HCT116 (cell line): ENCODE measurements at regions not wholly inside any gene's neighbourhood (a gene's known extent, or its start where the extent isn't known, plus 50 kb on each side); places are given as distances from the start of the nearest gene placed in this dataset.

ENCODE experiments used
- ATAC-seq: fragments of 200-7000 bp; cut with Tn5 transposase; 2 replicates; pipeline ENCODE4 v1.9.1; 2020; ENCODE audit warnings: mild to moderate bottlenecking, moderate library complexity
- BruUV-seq: library from RNA; stranded (reverse); fragments of 400-500 nt; replicated peaks from 2 replicates; lab custom pipeline; 2021; lab: Mats Ljungman, UMichigan
- CTCF ChIA-PET: fragments of 300-600 bp; sonication (Branson Sonifier 250); formaldehyde crosslinking; loops from one replicate; lab custom pipeline; 2021; ENCODE audit warnings: antibody characterized with exemption; lab: Charles Lee
- POLR2A ChIA-PET: fragments of 300-600, 350-600 bp; sonication (Branson Sonifier 250); formaldehyde crosslinking; loops from one replicate; lab custom pipeline; 2021; ENCODE audit warnings: antibody characterized with exemption; lab: Charles Lee
- RAD21 ChIA-PET, 2 experiments: fragments of 300-600 bp; sonication (Branson Sonifier 250); formaldehyde crosslinking; loops; one replicate each; lab custom pipeline; 2023; ENCODE audit warnings: low total read pairs in 2 of 2; ENCODE audit not compliant: uncharacterized antibody in 2 of 2, unreplicated experiment in 2 of 2, low non-redundant PET in 1 of 2; lab: Charles Lee
- DNase-seq: peaks from one replicate; pipeline ENCODE4 v3.0.0-alpha.2; 2010; ENCODE audit warnings: low read depth, low spot score
- H2AFZ ChIP-seq: fragments of 200-600 bp; shearing (Covaris generic), sonication (generic); 2 replicates; pipeline ENCODE4 v1.6.1; 2017; ENCODE audit warnings: low read depth, mixed run types, mixed read lengths, antibody characterized with exemption, low read length; ENCODE audit not compliant: poor library complexity, severe bottlenecking
- H3K27ac ChIP-seq: 2 replicates; pipeline ENCODE4 v1.5.1; 2012; ENCODE audit warnings: low read depth, low read length
- H3K27me3 ChIP-seq: fragments of 200-600 bp; sonication (generic); 2 replicates; pipeline ENCODE4 v1.6.1; 2016; ENCODE audit warnings: mixed run types, low read length, mixed read lengths; ENCODE audit not compliant: insufficient read depth
- H3K36me3 ChIP-seq, 2 experiments: fragments of 200-500 bp in 1 of 2; fragments of 200-600 bp in 1 of 2; sonication (Bioruptor generic) in 1 of 2; sonication (generic) in 1 of 2; 2 replicates each; pipeline versions ENCODE4 v1.5.1 to v1.6.1; 2014 to 2016; ENCODE audit warnings: low read length in 2 of 2, inconsistent platforms in 1 of 2, mixed read lengths in 1 of 2, mixed run types in 1 of 2; ENCODE audit not compliant: insufficient read depth in 2 of 2, control insufficient read depth in 1 of 2
- H3K4me1 ChIP-seq, 2 experiments: fragments of 200-600 bp in 1 of 2; sonication (generic) in 1 of 2; 2 replicates each; pipeline versions ENCODE4 v1.5.1 to v1.6.1; 2012 to 2017; ENCODE audit warnings: low read length in 2 of 2, inconsistent platforms in 1 of 2, mild to moderate bottlenecking in 1 of 2, mixed read lengths in 1 of 2, mixed run types in 1 of 2, moderate library complexity in 1 of 2; ENCODE audit not compliant: insufficient read depth in 2 of 2, control insufficient read depth in 1 of 2
- H3K4me2 ChIP-seq: fragments of 200-600 bp; sonication (generic); 2 replicates; pipeline ENCODE4 v1.6.1; 2017; ENCODE audit warnings: mixed run types, low read length, mixed read lengths
- H3K4me3 ChIP-seq, 2 experiments: fragments of 200-600 bp in 1 of 2; sonication (generic) in 1 of 2; replicated peaks in 1 of 2; 2 replicates each; pipeline ENCODE4 v1.5.1; 2011 to 2016; ENCODE audit warnings: low read length in 2 of 2, control low read depth in 1 of 2, low read depth in 1 of 2, mild to moderate bottlenecking in 1 of 2, mixed read lengths in 1 of 2, mixed run types in 1 of 2
- H3K79me2 ChIP-seq: fragments of 200-600 bp; sonication (generic); 2 replicates; pipeline ENCODE4 v1.6.1; 2017; ENCODE audit warnings: mild to moderate bottlenecking, mixed run types, low read length, moderate library complexity, mixed read lengths; ENCODE audit not compliant: insufficient read depth
- H3K9ac ChIP-seq: fragments of 200-600 bp; sonication (generic); 2 replicates; pipeline ENCODE4 v1.6.1; 2016; ENCODE audit warnings: low read length, mixed read lengths
- H3K9me2 ChIP-seq: fragments of 200-600 bp; sonication (generic), shearing (Covaris generic); 2 replicates; pipeline ENCODE4 v1.6.1; 2017; ENCODE audit warnings: mixed run types, mild to moderate bottlenecking, moderate library complexity; ENCODE audit not compliant: insufficient read depth
- H3K9me3 ChIP-seq, 2 experiments: fragments of 200-500 bp in 1 of 2; fragments of 200-600 bp in 1 of 2; sonication (Bioruptor generic) in 1 of 2; sonication (generic) in 1 of 2; 2 replicates each; pipeline ENCODE4 v1.6.1; 2014 to 2017; ENCODE audit warnings: low read length in 2 of 2, mixed read lengths in 2 of 2, inconsistent platforms in 1 of 2, low read depth in 1 of 2, mild to moderate bottlenecking in 1 of 2, mixed run types in 1 of 2, moderate library complexity in 1 of 2; ENCODE audit not compliant: control insufficient read depth in 1 of 2, insufficient read depth in 1 of 2
- H4K20me1 ChIP-seq: fragments of 200-600 bp; sonication (generic), shearing (Covaris generic); 2 replicates; pipeline ENCODE4 v1.6.1; 2017; ENCODE audit warnings: mixed run types, mild to moderate bottlenecking, moderate library complexity; ENCODE audit not compliant: insufficient read depth
- EGR1 ChIP-seq: IDR thresholded peaks from 2 replicates; pipeline ENCODE4 v1.6.1; 2012; ENCODE audit warnings: low read depth
- FOSL1 ChIP-seq: IDR thresholded peaks from 2 replicates; pipeline ENCODE4 v1.6.1; 2012; ENCODE audit warnings: low read depth
- JUND ChIP-seq: IDR thresholded peaks from 2 replicates; pipeline ENCODE4 v1.6.1; 2012
- POLR2A ChIP-seq: IDR thresholded peaks from 2 replicates; pipeline ENCODE4 v1.7.0; 2011; ENCODE audit warnings: borderline replicate concordance; ENCODE audit not compliant: insufficient read depth, insufficient read length; ENCODE audit errors: extremely low read depth
- SRF ChIP-seq: IDR thresholded peaks from 2 replicates; pipeline ENCODE4 v1.6.1; 2012; ENCODE audit warnings: low read depth
- ZBTB33 ChIP-seq: IDR thresholded peaks from 2 replicates; pipeline ENCODE4 v1.6.1; 2011; ENCODE audit warnings: mild to moderate bottlenecking, low read length, moderate library complexity; ENCODE audit not compliant: insufficient replicate concordance; ENCODE audit errors: extremely low read depth
- intact Hi-C: fragments of 100-400 bp; cut with micrococcal nuclease; formaldehyde crosslinking; loops from 2 replicates; pipeline ENCODE4 v1.10.0; 2022
- TF ChIP-seq, protein P1 (sequence below): IDR thresholded peaks from 2 replicates; pipeline ENCODE4 v1.6.1; 2012
- TF ChIP-seq, protein P2 (sequence below): IDR thresholded peaks from 2 replicates; pipeline ENCODE4 v1.6.1; 2012

DNA sequence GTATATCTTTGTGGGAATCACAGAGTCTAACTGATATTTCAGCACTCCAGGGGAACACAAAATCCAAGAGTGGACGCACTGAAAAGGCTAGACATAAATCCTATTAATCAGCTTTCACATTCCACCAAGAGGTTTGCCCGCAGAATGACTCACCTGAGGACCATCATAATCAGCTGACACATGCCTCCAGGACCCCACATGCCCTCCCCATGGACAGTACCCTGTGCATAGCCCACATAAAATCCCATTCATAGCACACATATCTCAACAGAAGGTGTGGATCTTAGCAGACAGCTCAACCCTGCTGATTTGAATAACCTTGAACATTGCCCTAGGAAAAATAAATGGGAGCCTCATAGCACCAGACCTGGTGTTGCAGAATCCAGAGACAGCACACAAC lies 246.8 kb upstream of the TENT5A start:
- no peaks in the 10 kb centered on the region for H3K9me3 ChIP-seq
- H2AFZ ChIP-seq = no peak overlapping the region
- CTCF ChIA-PET = no interaction called here
- H3K36me3 ChIP-seq = no peaks in the 10 kb centered on the region
- RAD21 ChIA-PET = no interaction called here
- no peaks in the 10 kb centered on the region for H3K9me2 ChIP-seq
- no peak for ATAC-seq
- TF ChIP-seq FOSL1 (no peak), POLR2A (no peak), ZBTB33 (no peak)
- TF ChIP-seq, protein P1, sequence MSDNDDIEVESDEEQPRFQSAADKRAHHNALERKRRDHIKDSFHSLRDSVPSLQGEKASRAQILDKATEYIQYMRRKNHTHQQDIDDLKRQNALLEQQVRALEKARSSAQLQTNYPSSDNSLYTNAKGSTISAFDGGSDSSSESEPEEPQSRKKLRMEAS = no peak
- TF ChIP-seq, all 23 proteins: peak for 0
- POLR2A ChIA-PET = no interaction called here
- DNase-seq = no peak
- BruUV-seq = no TSS peak
- Histone ChIP-seq H3K4me3 (no peak overlapping the region), H3K4me1 (peaks cover 0 to 37% of the 10 kb centered on the region in 2 experiments; a peak in 2 of 4 replicates), H3K9ac (no peak overlapping the region), H3K79me2 (no peaks in the 10 kb centered on the region), H4K20me1 (no peaks in the 10 kb centered on the region), H3K27me3 (no peaks in the 10 kb centered on the region), H3K4me2 (no peak overlapping the region), H3K27ac (no peak overlapping the region)
- intact Hi-C loops = no loop called here

GRCh38 chr6:81998432-81998831 lies 246.0 kb upstream of the TENT5A start:
- H3K4me2 ChIP-seq = no peak overlapping the region
- no peak for TF ChIP-seq JUND
- TF ChIP-seq, protein P2, sequence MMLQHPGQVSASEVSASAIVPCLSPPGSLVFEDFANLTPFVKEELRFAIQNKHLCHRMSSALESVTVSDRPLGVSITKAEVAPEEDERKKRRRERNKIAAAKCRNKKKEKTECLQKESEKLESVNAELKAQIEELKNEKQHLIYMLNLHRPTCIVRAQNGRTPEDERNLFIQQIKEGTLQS = no peak
- no peak for TF ChIP-seq SRF
- TF ChIP-seq EGR1 = no peak
- TF ChIP-seq, all 23 proteins: peak for 0
- BruUV-seq = no TSS peak
- Histone ChIP-seq H2AFZ (peak overlapping the region; percentile 85), H3K27me3 (no peaks in the 10 kb centered on the region), H3K27ac (no peak overlapping the region), H3K9me2 (no peaks in the 10 kb centered on the region), H3K79me2 (no peaks in the 10 kb centered on the region), H3K9ac (no peak overlapping the region), H3K4me1 (peaks cover 0 to 37% of the 10 kb centered on the region in 2 experiments; a peak in 2 of 4 replicates), H4K20me1 (no peaks in the 10 kb centered on the region), H3K36me3 (no peaks in the 10 kb centered on the region), H3K9me3 (no peaks in the 10 kb centered on the region), H3K4me3 (no peak overlapping the region)
- POLR2A ChIA-PET = no interaction called here
- CTCF ChIA-PET = no interaction called here
- DNase-seq = no peak
- RAD21 ChIA-PET = no interaction called here
- no peak for ATAC-seq
- intact Hi-C loops = no loop called here
